ENCODE measurements at regions not wholly inside any gene's neighbourhood (a gene's known extent, or its start where the extent isn't known, plus 50 kb on each side); places are given as distances from the start of the nearest gene placed in this dataset.

GRCh38 chr3:164113371-164114332 lies 964.6 kb downstream of the SI start:
- Histone ChIP-seq H3K27me3 (no peaks in the 10 kb centered on the region), H3K27ac (no peak overlapping the region), H3K4me3 (no peak overlapping the region), H3K4me1 (no peaks in the 10 kb centered on the region), H3K9me3 (no peaks in the 10 kb centered on the region), H3K36me3 (replicated peaks in 1 of 2; ENCODE audit: insufficient read depth in 1 of 2, low read depth in 2 of 2) (no peaks in the 10 kb centered on the region)
- WGBS, 2 donors, result 63 to 83% methylated on average over 8 of the region's 8 CpGs
- DNase-seq (no peak), ATAC-seq (no peak)
- intact Hi-C loops (cut with DNase I), result no loop called here
- TF ChIP-seq, protein P1, sequence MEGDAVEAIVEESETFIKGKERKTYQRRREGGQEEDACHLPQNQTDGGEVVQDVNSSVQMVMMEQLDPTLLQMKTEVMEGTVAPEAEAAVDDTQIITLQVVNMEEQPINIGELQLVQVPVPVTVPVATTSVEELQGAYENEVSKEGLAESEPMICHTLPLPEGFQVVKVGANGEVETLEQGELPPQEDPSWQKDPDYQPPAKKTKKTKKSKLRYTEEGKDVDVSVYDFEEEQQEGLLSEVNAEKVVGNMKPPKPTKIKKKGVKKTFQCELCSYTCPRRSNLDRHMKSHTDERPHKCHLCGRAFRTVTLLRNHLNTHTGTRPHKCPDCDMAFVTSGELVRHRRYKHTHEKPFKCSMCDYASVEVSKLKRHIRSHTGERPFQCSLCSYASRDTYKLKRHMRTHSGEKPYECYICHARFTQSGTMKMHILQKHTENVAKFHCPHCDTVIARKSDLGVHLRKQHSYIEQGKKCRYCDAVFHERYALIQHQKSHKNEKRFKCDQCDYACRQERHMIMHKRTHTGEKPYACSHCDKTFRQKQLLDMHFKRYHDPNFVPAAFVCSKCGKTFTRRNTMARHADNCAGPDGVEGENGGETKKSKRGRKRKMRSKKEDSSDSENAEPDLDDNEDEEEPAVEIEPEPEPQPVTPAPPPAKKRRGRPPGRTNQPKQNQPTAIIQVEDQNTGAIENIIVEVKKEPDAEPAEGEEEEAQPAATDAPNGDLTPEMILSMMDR (IDR thresholded peaks at IDR 0.05), result no peak
- TF ChIP-seq POLR2A (IDR thresholded peaks at IDR 0.05), result no peak

GRCh38 chr3:164096352-164096751 lies 981.9 kb downstream of the SI start:
- DNase-seq (no peak), ATAC-seq (no peak)
- TF ChIP-seq POLR2A (IDR thresholded peaks at IDR 0.05), result no peak
- TF ChIP-seq, protein P1 (IDR thresholded peaks at IDR 0.05), result no peak
- no peaks in the 10 kb centered on the region for H3K36me3 ChIP-seq (replicated peaks in 1 of 2; ENCODE audit: insufficient read depth in 1 of 2, low read depth in 2 of 2)
- no peaks in the 10 kb centered on the region for H3K27me3 ChIP-seq
- H3K27ac ChIP-seq, result no peak overlapping the region
- intact Hi-C loops (cut with DNase I), result no loop called here
- H3K4me3 ChIP-seq, result no peak overlapping the region
- H3K9me3 ChIP-seq, result no peaks in the 10 kb centered on the region
- no peaks in the 10 kb centered on the region for H3K4me1 ChIP-seq

DNA sequence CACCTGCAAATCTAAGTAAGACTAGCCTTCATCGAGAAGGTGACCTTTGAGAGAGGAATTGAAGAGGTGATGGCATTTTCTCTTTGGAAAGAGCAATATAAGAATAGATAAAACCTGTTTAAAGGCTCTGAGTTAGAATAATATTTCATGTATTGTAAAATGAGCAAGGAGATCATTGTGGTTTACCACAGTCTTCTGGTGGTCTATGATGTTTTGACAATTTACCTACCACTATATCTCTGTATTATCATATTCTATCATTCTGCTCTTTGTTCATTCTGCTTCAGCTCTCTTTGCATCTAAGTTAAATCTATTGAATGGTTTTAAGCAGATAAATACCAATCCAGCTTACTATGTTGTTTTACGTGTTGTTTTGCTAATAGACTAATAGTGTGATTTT lies 982.3 kb downstream of the SI start:
- no peak overlapping the region for H3K27ac ChIP-seq
- DNase-seq, result no peak
- WGBS, 2 donors, result 78 to 91% methylated on average over 2 of the region's 2 CpGs

DNA sequence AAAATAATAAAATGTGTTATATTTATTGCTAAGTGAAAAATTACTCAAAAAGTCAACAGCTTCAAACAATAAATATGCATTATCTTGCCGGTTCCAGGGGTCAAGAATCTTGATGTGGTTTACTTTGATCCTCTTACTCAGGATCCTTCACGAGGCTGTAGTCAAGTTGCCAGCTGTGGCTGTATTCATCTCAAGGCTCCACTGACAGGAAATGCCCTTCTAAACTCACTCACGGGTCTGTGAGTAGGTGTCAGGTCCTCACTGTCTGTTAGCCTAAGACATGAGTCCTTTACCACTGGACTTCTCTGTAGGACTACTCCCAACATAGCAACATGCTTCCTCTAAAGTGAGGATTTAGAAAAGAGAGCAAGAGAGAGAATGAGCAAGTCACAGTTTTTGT lies 983.0 kb downstream of the SI start:
- intact Hi-C loops (cut with DNase I), result no loop called here
- no peaks in the 10 kb centered on the region for H3K36me3 ChIP-seq (replicated peaks in 1 of 2; ENCODE audit: insufficient read depth in 1 of 2, low read depth in 2 of 2)
- H3K27me3 ChIP-seq, result no peaks in the 10 kb centered on the region
- DNase-seq (no peak), ATAC-seq (no peak)
- no peak for TF ChIP-seq POLR2A (IDR thresholded peaks at IDR 0.05)
- TF ChIP-seq, protein P1 (IDR thresholded peaks at IDR 0.05), result no peak
- no peak overlapping the region for H3K27ac ChIP-seq
- WGBS, 2 donors, result 25 to 35% methylated on average over 3 of the region's 3 CpGs
- no peak overlapping the region for H3K4me3 ChIP-seq
- no peaks in the 10 kb centered on the region for H3K4me1 ChIP-seq
- H3K9me3 ChIP-seq, result no peaks in the 10 kb centered on the region

More for the DNA sequence above, 982.3 kb downstream of the SI start:
- no peaks in the 10 kb centered on the region for H3K36me3 ChIP-seq (replicated peaks in 1 of 2; ENCODE audit: insufficient read depth in 1 of 2, low read depth in 2 of 2)
- no peaks in the 10 kb centered on the region for H3K27me3 ChIP-seq
- TF ChIP-seq POLR2A (IDR thresholded peaks at IDR 0.05), result no peak
- TF ChIP-seq, protein P1 (IDR thresholded peaks at IDR 0.05), result no peak
- no peaks in the 10 kb centered on the region for H3K9me3 ChIP-seq
- ATAC-seq, result no peak
- no peaks in the 10 kb centered on the region for H3K4me1 ChIP-seq
- intact Hi-C loops (cut with DNase I), result no loop called here
- no peak overlapping the region for H3K4me3 ChIP-seq

GRCh38 chr3:164094546-164094945 lies 983.8 kb downstream of the SI start:
- 46 to 48% methylated on average over 1 of the region's 1 CpG for WGBS, 2 donors
- ATAC-seq, result no peak

More at GRCh38 chr3:164094546-164094945, 983.8 kb downstream of the SI start:
- no peak for TF ChIP-seq POLR2A (IDR thresholded peaks at IDR 0.05)
- TF ChIP-seq, protein P1 (IDR thresholded peaks at IDR 0.05), result no peak
- H3K4me1 ChIP-seq, result no peaks in the 10 kb centered on the region
- H3K9me3 ChIP-seq, result no peaks in the 10 kb centered on the region
- intact Hi-C loops (cut with DNase I), result no loop called here
- H3K27ac ChIP-seq, result no peak overlapping the region
- H3K4me3 ChIP-seq, result no peak overlapping the region
- H3K27me3 ChIP-seq, result no peaks in the 10 kb centered on the region
- no peak for DNase-seq
- H3K36me3 ChIP-seq (replicated peaks in 1 of 2; ENCODE audit: insufficient read depth in 1 of 2, low read depth in 2 of 2), result no peaks in the 10 kb centered on the region
